ENCODE measurements at regions not wholly inside any gene's neighbourhood (a gene's known extent, or its start where the extent isn't known, plus 50 kb on each side); places are given as distances from the start of the nearest gene placed in this dataset.

DNA sequence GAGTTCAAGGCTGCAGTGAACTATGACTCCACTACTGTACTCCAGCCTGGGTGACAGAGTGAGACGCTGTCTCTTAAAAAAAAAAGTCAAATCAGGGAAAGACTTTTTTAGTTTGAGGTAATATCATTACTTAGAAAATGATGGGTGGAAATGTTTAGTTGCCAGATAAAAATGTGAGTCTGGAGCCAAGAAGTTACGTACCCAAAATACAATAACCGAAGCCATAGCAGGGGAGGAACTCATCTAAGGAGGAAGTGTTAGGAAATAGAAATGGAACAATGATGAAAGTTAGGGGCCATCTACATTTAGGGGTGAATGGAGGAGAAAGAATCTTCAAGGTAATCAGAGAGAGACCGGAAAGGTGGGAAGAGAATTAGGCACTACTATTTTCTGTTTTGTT, 98.8 kb downstream of the DACT1 start:
- no peak for DNase-seq
- no peak overlapping the region for H3K27ac ChIP-seq

DNA sequence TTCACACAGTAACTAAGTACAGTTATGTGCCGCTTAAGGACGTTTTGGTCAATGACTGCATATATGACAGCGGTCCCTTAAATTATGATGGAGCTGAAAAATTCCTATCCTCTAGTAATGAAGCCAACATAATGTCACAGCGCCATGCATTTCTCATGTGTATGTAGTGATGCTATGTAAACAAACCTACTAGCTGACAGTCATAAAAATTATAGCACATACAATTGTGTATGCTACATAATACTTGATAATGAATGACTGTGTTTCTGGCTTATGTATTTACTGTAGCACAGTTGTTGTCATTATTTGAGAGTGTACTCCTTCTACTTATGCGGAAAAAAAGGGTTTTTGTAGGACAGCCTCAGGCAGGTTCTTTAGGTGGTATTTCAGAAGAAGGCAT, 99.7 kb downstream of the DACT1 start:
- Histone ChIP-seq H3K36me3 (no peaks in the 10 kb centered on the region), H3K4me3 (no peak overlapping the region), H3K27ac (no peak overlapping the region), H3K27me3 (no peaks in the 10 kb centered on the region), H3K4me1 (peaks cover 0 to under 1% of the 10 kb centered on the region in 2 donors), H3K9me3 (no peaks in the 10 kb centered on the region)
- ATAC-seq (no peak), DNase-seq (no peak)
- TF ChIP-seq POLR2A (IDR thresholded peaks at IDR 0.05): no peak
- TF ChIP-seq, protein P1, sequence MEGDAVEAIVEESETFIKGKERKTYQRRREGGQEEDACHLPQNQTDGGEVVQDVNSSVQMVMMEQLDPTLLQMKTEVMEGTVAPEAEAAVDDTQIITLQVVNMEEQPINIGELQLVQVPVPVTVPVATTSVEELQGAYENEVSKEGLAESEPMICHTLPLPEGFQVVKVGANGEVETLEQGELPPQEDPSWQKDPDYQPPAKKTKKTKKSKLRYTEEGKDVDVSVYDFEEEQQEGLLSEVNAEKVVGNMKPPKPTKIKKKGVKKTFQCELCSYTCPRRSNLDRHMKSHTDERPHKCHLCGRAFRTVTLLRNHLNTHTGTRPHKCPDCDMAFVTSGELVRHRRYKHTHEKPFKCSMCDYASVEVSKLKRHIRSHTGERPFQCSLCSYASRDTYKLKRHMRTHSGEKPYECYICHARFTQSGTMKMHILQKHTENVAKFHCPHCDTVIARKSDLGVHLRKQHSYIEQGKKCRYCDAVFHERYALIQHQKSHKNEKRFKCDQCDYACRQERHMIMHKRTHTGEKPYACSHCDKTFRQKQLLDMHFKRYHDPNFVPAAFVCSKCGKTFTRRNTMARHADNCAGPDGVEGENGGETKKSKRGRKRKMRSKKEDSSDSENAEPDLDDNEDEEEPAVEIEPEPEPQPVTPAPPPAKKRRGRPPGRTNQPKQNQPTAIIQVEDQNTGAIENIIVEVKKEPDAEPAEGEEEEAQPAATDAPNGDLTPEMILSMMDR (IDR thresholded peaks at IDR 0.05 in 4 of 5, conservative IDR thresholded peaks at IDR 0.05 in 1 of 5): no peak
- intact Hi-C loops (cut with DNase I; ENCODE audit: low total_unique reads): no loop called here
- in situ Hi-C loops (cut with MboI; ENCODE audit: low sequenced_read_pairs in 4 of 4): no loop called here

More for the DNA sequence above, 98.8 kb downstream of the DACT1 start:
- Histone ChIP-seq H3K9me3 (no peaks in the 10 kb centered on the region), H3K27me3 (no peaks in the 10 kb centered on the region), H3K4me3 (no peak overlapping the region), H3K36me3 (no peaks in the 10 kb centered on the region), H3K4me1 (peaks cover 6 to 10% of the 10 kb centered on the region in 2 donors)
- no peak for ATAC-seq
- TF ChIP-seq, protein P1 (IDR thresholded peaks at IDR 0.05 in 4 of 5, conservative IDR thresholded peaks at IDR 0.05 in 1 of 5): no peak
- TF ChIP-seq POLR2A (IDR thresholded peaks at IDR 0.05): no peak
- in situ Hi-C loops (cut with MboI; ENCODE audit: low sequenced_read_pairs in 4 of 4): no loop called here
- intact Hi-C loops (cut with DNase I; ENCODE audit: low total_unique reads): no loop called here

DNA sequence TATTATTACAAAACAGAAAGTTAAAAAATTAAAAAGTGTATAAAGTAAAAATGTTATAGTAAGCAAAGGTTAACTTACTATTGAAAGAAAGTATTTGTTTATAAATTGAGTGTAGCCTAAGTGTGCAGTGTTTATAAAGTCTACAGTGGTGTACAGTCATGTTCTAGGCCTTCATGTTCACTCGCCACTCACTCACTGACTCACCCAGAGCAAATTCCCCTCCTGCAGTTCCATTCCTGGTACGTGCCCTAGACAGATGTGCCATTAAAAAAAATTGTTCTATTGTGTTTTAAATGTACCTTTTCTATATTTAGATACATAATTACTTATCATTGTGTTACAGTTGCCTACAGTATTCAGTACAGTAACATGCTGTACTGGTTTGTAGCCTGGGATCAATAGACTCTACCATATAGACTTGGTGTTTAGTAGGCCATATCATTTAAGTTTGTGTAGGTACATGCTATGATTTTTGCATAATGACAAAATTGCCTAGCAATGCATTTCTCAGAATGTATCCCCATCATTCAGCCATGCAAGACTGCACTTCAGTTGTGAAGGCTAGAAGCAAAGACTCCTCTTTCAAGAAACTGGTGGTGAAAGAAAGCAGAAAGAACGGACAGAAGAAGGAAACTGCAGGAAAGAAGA, 100.6 kb downstream of the DACT1 start:
- ATAC-seq (no peak), DNase-seq (no peak)
- H3K36me3 ChIP-seq: no peaks in the 10 kb centered on the region
- intact Hi-C loops (cut with DNase I; ENCODE audit: low total_unique reads): no loop called here
- no peaks in the 10 kb centered on the region for H3K27me3 ChIP-seq
- H3K4me3 ChIP-seq: no peak overlapping the region
- TF ChIP-seq, protein P1 (IDR thresholded peaks at IDR 0.05 in 4 of 5, conservative IDR thresholded peaks at IDR 0.05 in 1 of 5): no peak
- TF ChIP-seq POLR2A (IDR thresholded peaks at IDR 0.05): no peak
- no peaks in the 10 kb centered on the region for H3K9me3 ChIP-seq
- in situ Hi-C loops (cut with MboI; ENCODE audit: low sequenced_read_pairs in 4 of 4): no loop called here
- no peak overlapping the region for H3K27ac ChIP-seq
- H3K4me1 ChIP-seq: no peaks in the 10 kb centered on the region

DNA sequence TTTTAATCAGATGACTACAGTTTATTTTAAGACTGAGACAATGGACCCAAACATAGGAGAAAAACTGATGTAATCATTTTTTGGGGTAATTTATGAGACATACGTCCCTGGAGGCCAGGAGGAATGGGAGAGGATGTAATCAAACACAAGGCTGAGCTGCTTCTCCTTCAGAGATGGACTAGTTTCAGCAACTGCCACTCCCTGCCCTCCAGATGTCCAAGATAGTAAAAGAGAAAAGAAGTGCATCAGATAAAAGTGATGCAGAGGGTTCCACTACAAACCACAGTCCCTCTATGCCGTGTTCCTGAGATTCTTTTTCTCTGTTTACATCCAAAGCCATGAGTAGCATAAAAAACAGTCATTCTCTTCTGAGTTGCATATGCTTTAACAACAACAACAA, 101.1 kb downstream of the DACT1 start:
- intact Hi-C loops (cut with DNase I; ENCODE audit: low total_unique reads): no loop called here
- TF ChIP-seq, protein P1 (IDR thresholded peaks at IDR 0.05 in 4 of 5, conservative IDR thresholded peaks at IDR 0.05 in 1 of 5): no peak
- TF ChIP-seq POLR2A (IDR thresholded peaks at IDR 0.05): no peak

DNA sequence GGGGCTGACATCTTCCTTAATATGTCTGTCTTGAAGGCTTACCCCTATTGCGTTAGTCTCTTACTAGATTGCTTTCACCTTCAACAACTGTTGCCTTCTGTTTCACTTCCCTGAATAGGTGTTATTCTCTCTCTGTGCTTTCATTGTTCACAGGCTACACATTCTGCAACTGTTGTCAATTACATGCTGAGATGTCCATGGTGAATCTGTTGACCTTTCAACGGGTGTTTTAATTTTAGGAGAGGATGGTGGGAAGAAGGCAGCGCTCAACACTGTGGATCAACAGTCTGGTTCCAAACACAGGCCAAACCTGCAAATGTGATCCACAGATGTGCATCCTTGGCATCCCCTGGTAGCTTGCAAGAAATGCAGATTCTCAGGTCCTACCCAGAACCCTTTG, 101.9 kb downstream of the DACT1 start:
- no peak overlapping the region for H3K4me3 ChIP-seq
- intact Hi-C loops (cut with DNase I; ENCODE audit: low total_unique reads): no loop called here
- no peak for ATAC-seq

More for the DNA sequence above, 101.1 kb downstream of the DACT1 start:
- ATAC-seq: no peak
- no peaks in the 10 kb centered on the region for H3K9me3 ChIP-seq
- H3K27me3 ChIP-seq: no peaks in the 10 kb centered on the region
- H3K4me1 ChIP-seq: no peaks in the 10 kb centered on the region
- H3K36me3 ChIP-seq: no peaks in the 10 kb centered on the region
- H3K4me3 ChIP-seq: no peak overlapping the region
- DNase-seq: no peak
- in situ Hi-C loops (cut with MboI; ENCODE audit: low sequenced_read_pairs in 4 of 4): no loop called here
- no peak overlapping the region for H3K27ac ChIP-seq

More for the DNA sequence above, 101.9 kb downstream of the DACT1 start:
- H3K36me3 ChIP-seq: no peaks in the 10 kb centered on the region
- no peak overlapping the region for H3K27ac ChIP-seq
- DNase-seq: no peak
- H3K9me3 ChIP-seq: no peaks in the 10 kb centered on the region
- in situ Hi-C loops (cut with MboI; ENCODE audit: low sequenced_read_pairs in 4 of 4): no loop called here
- H3K4me1 ChIP-seq: no peaks in the 10 kb centered on the region
- no peaks in the 10 kb centered on the region for H3K27me3 ChIP-seq
- no peak for TF ChIP-seq POLR2A (IDR thresholded peaks at IDR 0.05)
- TF ChIP-seq, protein P1 (IDR thresholded peaks at IDR 0.05 in 4 of 5, conservative IDR thresholded peaks at IDR 0.05 in 1 of 5): no peak

Measured in gastrocnemius medialis (tissue), 4 donors.